Vagina (tissue), 2 donors: ENCODE measurements at regions not wholly inside any gene's neighbourhood (a gene's known extent, or its start where the extent isn't known, plus 50 kb on each side); places are given as distances from the start of the nearest gene placed in this dataset.
"Not testable (repeated sequence)": the region's sequence is repeated elsewhere in the genome, so short reads cannot be mapped to it uniquely, and the experiment has no call there.

Experiments
- CTCF ChIP-seq, 3 experiments: fragments of 450-650 bp in 2 of 3; fragments of 200-600 bp in 1 of 3; sonication (generic) in 1 of 3; IDR thresholded peaks; one replicate each; pipeline ENCODE4 v1.5.1; 2017 to 2019; ENCODE audit warnings: antibody characterized with exemption in 3 of 3, mild to moderate bottlenecking in 2 of 3, moderate library complexity in 2 of 3
- POLR2A ChIP-seq, 2 donors: fragments of 450-650 bp; IDR thresholded peaks; one replicate each; pipeline ENCODE4 v1.6.1; 2017; ENCODE audit warnings: antibody characterized with exemption in 2 of 2, mild to moderate bottlenecking in 2 of 2, moderate library complexity in 2 of 2
- POLR2AphosphoS5 ChIP-seq, 2 donors: sonication (generic); formaldehyde crosslinking; IDR thresholded peaks; one replicate each; pipeline ENCODE4 v1.9.0; 2017; ENCODE audit warnings: antibody characterized with exemption in 2 of 2, mild to moderate bottlenecking in 2 of 2, low read depth in 1 of 2; ENCODE audit not compliant: insufficient read depth in 1 of 2

GRCh38 chr1:144519528-144520189 lies 58.2 kb upstream of the NBPF15 start:
- not testable (repeated sequence) for TF ChIP-seq POLR2AphosphoS5 (IDR thresholded peaks at IDR 0.05; ENCODE audit: insufficient read depth in 1 of 2, low read depth in 1 of 2); CTCF (IDR thresholded peaks at IDR 0.05); POLR2A (IDR thresholded peaks at IDR 0.05)
